HEK293T (cell line): ENCODE measurements at regions not wholly inside any gene's neighbourhood (a gene's known extent, or its start where the extent isn't known, plus 50 kb on each side); places are given as distances from the start of the nearest gene placed in this dataset.

Experiments
- CTBP1 ChIP-seq: fragments of 450-650 bp; IDR thresholded peaks from 2 replicates; pipeline ENCODE4 v1.6.1; 2016; ENCODE audit warnings: borderline replicate concordance
- FOXA1 ChIP-seq: fragments of 450-650 bp; IDR thresholded peaks from 2 replicates; pipeline ENCODE4 v1.6.1; 2016; ENCODE audit warnings: mild to moderate bottlenecking
- FOXM1 ChIP-seq: fragments of 450-650 bp; IDR thresholded peaks from 2 replicates; pipeline ENCODE4 v1.6.1; 2017; ENCODE audit warnings: mild to moderate bottlenecking, borderline replicate concordance
- LEF1 ChIP-seq: fragments of 450-650 bp; IDR thresholded peaks from 2 replicates; pipeline ENCODE4 v1.6.1; 2017; ENCODE audit warnings: mild to moderate bottlenecking, borderline replicate concordance
- NFRKB ChIP-seq: fragments of 450-650 bp; IDR thresholded peaks from 2 replicates; pipeline ENCODE4 v1.6.1; 2016; ENCODE audit warnings: mild to moderate bottlenecking, moderate library complexity
- SP1 ChIP-seq: fragments of 450-650 bp; IDR thresholded peaks from 2 replicates; pipeline ENCODE4 v1.6.1; 2017

DNA sequence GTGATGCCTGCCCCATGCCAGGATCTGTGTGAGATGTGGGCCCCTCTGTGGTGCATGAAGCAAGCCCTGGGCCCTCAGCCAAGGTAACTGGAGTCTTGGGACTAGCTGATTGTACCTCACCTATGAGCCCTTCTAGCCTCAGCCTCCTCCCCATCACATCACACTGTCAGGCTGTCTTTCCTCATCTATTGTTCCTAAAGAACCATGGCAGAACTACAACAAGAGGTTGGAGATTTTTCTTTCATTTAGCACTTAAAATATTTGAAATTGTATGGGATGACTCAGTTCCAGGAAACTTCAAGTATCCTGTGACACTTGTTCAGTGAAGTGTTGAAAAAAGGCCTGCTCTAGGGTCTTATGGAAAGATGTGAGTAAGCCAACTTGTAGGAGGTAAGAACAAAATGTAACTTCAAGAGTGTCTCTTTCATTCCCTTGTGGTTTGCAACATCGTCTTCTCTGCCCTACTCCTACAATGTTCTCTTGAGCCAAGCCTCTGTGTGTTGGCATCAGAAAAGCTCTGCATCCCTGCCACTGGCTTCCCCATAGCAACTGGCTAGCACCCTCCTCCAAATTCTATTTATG lies 58.7 kb upstream of the TIPARP start:
- TF ChIP-seq SP1 (no peak), LEF1 (no peak), CTBP1 (no peak), NFRKB (no peak), FOXM1 (no peak), FOXA1 (no peak)
